GM19467 (cell line): ENCODE measurements at regions not wholly inside any gene's neighbourhood (a gene's known extent, or its start where the extent isn't known, plus 50 kb on each side); places are given as distances from the start of the nearest gene placed in this dataset.

Experiments used
- ATAC-seq: cut with Tn5 transposase; IDR thresholded peaks from one replicate; pipeline ENCODE4 v1.9.1; 2021; ENCODE audit warnings: mild to moderate bottlenecking, moderate library complexity; ENCODE audit not compliant: unreplicated experiment

- no peak for ATAC-seq
These were observed 93.6 kb downstream of the PRLHR start for GRCh38 chr10:118501637-118502440.

GRCh38 chr10:118501171-118501570 lies 94.3 kb downstream of the PRLHR start:
- ATAC-seq = no peak

GRCh38 chr10:118500477-118501104 lies 94.9 kb downstream of the PRLHR start:
- ATAC-seq = no peak

GRCh38 chr10:118499186-118499585 lies 96.3 kb downstream of the PRLHR start:
- no peak for ATAC-seq

GRCh38 chr10:118498623-118499022 lies 96.8 kb downstream of the PRLHR start:
- ATAC-seq = no peak

GRCh38 chr10:118497227-118497626 lies 98.2 kb downstream of the PRLHR start:
- no peak for ATAC-seq

- no peak for ATAC-seq
These were observed 98.9 kb downstream of the PRLHR start for GRCh38 chr10:118496525-118496924.

- no peak for ATAC-seq
These were observed 99.9 kb downstream of the PRLHR start for GRCh38 chr10:118495499-118495898.

- no peak for ATAC-seq
These were observed 104.4 kb downstream of the PRLHR start for GRCh38 chr10:118491055-118491454.

GRCh38 chr10:118488710-118489497 lies 106.5 kb downstream of the PRLHR start:
- no peak for ATAC-seq

GRCh38 chr10:118485641-118486040 lies 109.8 kb downstream of the PRLHR start:
- no peak for ATAC-seq

- no peak for ATAC-seq
These were observed 111.1 kb downstream of the PRLHR start for GRCh38 chr10:118484152-118484871.

- ATAC-seq = no peak
These were observed 112.0 kb downstream of the PRLHR start for GRCh38 chr10:118483496-118483895.

- no peak for ATAC-seq
These were observed 112.8 kb downstream of the PRLHR start for GRCh38 chr10:118482393-118483331.

GRCh38 chr10:118481871-118482270 lies 113.6 kb downstream of the PRLHR start:
- ATAC-seq = no peak

GRCh38 chr10:118475214-118475613 lies 120.2 kb downstream of the PRLHR start:
- no peak for ATAC-seq

GRCh38 chr10:118474111-118474510 lies 121.3 kb downstream of the PRLHR start:
- no peak for ATAC-seq

- no peak for ATAC-seq
These were observed 122.0 kb downstream of the PRLHR start for GRCh38 chr10:118473305-118473960.
